ENCODE measurements at regions not wholly inside any gene's neighbourhood (a gene's known extent, or its start where the extent isn't known, plus 50 kb on each side); places are given as distances from the start of the nearest gene placed in this dataset.
"Not testable (repeated sequence)": the region's sequence is repeated elsewhere in the genome, so short reads cannot be mapped to it uniquely, and the experiment has no call there.

GRCh38 chr10:124155781-124156435, 62.5 kb upstream of the CHST15 start:
- DNase-seq (ENCODE audit: low read depth in 3 of 3, low spot score in 2 of 3), result peak in 1 of 3 donors; percentile 63

- DNase-seq (ENCODE audit: low read depth in 3 of 3, low spot score in 2 of 3), result no peak
These were observed 59.8 kb upstream of the CHST15 start for GRCh38 chr10:124153023-124153826.

GRCh38 chr10:124152139-124153022, 59.0 kb upstream of the CHST15 start:
- no peak for DNase-seq (ENCODE audit: low read depth in 3 of 3, low spot score in 2 of 3)

- no peak for DNase-seq (ENCODE audit: low read depth in 3 of 3, low spot score in 2 of 3)
These were observed 58.2 kb upstream of the CHST15 start for GRCh38 chr10:124151466-124152095.

- no peak for DNase-seq (ENCODE audit: low read depth in 3 of 3, low spot score in 2 of 3)
These were observed 57.5 kb upstream of the CHST15 start for GRCh38 chr10:124150807-124151417.

GRCh38 chr10:124150189-124150806, 56.9 kb upstream of the CHST15 start:
- no peak for DNase-seq (ENCODE audit: low read depth in 3 of 3, low spot score in 2 of 3)

- no peak for DNase-seq (ENCODE audit: low read depth in 3 of 3, low spot score in 2 of 3)
These were observed 56.0 kb upstream of the CHST15 start for GRCh38 chr10:124149189-124150042.

GRCh38 chr10:124148509-124149188, 55.3 kb upstream of the CHST15 start:
- DNase-seq (ENCODE audit: low read depth in 3 of 3, low spot score in 2 of 3), result not testable (repeated sequence)

GRCh38 chr10:124146483-124146882, 53.1 kb upstream of the CHST15 start:
- no peak for DNase-seq (ENCODE audit: low read depth in 3 of 3, low spot score in 2 of 3)

- no peak for DNase-seq (ENCODE audit: low read depth in 3 of 3, low spot score in 2 of 3)
These were observed 51.9 kb upstream of the CHST15 start for GRCh38 chr10:124145109-124145870.

- no peak for DNase-seq (ENCODE audit: low read depth in 3 of 3, low spot score in 2 of 3)
These were observed 51.1 kb upstream of the CHST15 start for GRCh38 chr10:124144536-124144935.

- DNase-seq (ENCODE audit: low read depth in 3 of 3, low spot score in 2 of 3), result no peak
These were observed 50.3 kb upstream of the CHST15 start for GRCh38 chr10:124143721-124144120.
